CD4-positive, alpha-beta T cell treated with Interleukin-17A for 4 hours (primary cell): ENCODE measurements at regions not wholly inside any gene's neighbourhood (a gene's known extent, or its start where the extent isn't known, plus 50 kb on each side); places are given as distances from the start of the nearest gene placed in this dataset.

Experiments
- DNase-seq: peaks from one replicate; pipeline ENCODE4 v3.0.0-alpha.2; 2020; ENCODE audit warnings: mixed read lengths

DNA sequence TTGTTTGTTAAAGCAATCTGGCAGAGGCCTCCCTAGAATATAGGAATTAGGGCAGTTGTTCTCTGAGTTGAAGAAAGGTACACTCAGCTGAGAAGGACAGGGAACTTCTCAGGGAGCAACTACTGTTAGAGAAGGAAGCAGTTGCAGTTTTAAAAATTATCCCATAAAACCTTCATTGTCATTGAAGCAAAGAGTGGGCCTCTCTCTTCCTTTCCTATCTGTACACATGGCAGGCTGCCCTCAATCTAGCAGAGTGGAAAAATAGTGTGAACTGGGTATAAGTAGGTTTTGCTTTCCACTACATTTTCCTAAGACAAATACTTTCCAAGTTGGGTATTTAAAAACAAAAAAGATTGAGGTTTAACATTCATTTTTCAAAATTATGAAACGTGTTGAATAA, 236.7 kb upstream of the KLF14 start:
- DNase-seq: no peak

DNA sequence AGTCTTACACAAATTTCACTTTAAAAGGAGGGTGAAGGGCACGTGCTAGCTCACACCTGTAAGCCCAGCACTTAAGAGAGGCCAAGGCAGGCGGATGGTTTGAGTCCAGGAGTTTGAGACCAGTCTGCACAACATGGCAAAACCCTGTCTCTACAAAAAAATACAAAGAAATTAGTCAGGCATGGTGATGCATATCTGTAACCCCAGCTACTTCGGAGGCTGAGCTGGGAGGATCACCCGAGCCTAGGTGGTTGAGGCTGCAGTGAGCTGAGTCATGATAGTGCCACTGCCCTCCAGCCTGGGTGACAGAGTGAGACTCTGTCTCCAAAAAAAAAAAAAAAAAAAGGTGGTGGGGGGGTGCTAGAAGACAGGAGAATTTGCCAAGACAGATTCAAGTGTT, 237.3 kb upstream of the KLF14 start:
- DNase-seq: peak; percentile 57

DNA sequence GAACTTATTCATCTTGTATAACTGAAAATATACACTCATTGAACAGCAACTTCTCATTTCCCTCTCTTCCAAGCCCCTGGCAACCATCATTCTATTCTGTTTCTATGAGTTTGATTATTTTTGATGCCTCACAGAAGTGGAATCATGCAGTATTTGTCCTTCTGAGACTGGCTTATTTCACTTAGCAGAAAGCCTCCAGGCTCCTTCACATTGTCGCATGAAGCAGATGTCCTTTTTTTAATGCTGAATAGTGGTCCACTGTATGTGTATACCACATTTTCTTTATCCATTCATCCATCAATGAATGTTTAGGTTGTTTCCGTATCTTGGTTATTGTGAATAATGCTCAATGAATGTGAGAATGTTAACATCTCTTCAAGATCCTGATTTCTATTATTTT, 238.2 kb upstream of the KLF14 start:
- no peak for DNase-seq

DNA sequence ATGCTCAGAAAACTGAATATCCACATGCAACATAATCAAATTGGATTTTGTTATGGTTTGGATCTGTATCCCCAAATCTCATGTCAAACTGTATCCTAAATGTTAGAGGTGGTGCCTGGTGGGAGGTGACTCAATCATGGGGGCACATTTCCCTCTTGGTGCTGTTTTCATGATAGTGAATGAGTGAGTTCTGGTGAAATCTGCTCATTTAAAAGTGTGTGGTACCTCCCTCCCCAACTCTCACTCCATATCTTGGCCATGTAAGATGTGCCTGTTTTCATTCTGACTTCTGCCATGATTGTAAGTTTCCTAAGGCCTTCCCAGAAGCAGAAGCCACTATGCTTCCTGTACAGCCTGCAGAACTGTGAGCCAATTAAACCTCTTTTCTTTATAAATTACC, 239.6 kb upstream of the KLF14 start:
- no peak for DNase-seq

DNA sequence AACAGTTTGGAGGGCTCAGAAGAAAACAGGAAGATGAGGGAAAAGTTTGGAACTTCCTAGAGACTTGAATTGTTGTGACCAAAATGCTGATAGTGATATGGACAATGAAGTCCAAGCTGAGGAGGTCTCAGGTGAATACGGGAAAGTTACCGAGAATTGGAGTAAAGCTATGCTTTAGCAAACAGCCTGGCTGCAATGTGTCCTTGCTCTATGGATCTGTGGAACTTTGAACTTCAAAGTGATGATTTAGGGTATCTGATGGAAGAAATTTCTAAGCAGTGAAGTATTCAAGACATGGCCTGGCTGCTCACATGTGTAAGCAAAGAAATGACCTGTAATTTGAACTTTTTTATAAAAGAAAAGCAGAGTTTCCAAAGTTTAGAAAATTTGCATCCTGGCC, 240.2 kb upstream of the KLF14 start:
- DNase-seq: no peak

DNA sequence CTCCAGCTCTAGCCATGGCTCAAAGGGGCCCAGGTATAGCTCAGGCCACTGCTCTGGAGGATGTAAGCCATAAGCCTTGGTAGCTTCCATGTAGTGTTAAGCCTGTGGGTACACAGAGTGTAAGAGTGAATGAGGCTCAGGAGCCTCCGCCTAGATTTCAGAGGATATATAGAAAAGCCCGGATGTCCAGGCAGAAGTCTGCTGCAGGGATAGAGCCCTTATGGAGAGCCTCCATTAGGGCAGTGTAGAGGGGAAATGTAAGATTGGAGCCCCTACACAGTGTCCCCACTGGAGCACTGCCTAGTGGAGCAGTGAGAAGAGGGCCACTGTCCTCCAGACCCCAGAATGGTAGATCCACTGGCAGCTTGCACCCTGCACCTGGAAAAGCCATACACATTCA, 240.8 kb upstream of the KLF14 start:
- no peak for DNase-seq

DNA sequence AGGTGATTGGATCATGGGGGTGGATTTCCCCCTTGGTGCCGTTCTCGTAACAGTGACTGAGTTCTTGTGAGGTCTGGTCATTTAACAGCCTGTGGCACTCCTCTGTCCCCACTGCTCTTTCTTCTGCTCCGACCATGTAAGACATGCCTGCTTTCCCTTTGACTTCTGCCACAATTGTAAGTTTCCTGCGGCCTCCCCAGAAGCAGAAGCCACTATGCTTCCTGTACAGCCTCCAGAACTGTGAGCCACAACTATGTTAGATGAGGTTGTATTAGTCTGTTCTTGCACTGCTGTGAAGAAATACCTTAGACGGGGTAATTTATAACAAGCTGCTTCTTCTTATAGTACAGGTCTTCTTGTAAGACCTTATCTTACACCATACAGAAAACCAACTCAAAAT, 241.7 kb upstream of the KLF14 start:
- DNase-seq: no peak

DNA sequence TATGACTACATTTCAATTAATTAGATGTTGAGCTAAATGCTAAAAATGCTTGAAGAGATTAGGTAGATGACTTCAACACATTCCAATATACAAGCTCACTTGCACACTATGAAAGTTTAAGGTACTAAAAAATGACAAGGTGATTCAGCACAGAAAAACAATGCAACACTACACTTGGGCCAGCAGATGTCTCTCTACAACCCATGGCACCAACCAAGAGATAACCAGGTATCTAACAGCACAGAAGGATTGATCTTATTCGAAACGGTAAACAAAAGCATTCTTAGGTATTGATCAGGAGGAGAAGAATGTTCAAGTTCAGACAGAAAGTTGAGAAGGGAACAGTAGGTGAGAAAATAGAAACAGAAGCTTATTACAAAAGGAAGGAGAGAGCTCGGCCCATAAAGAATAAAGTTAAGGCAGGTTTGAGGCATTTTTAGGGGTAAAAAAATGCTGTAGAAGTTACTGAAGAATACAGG, 248.2 kb upstream of the KLF14 start:
- DNase-seq: peak; percentile 35

DNA sequence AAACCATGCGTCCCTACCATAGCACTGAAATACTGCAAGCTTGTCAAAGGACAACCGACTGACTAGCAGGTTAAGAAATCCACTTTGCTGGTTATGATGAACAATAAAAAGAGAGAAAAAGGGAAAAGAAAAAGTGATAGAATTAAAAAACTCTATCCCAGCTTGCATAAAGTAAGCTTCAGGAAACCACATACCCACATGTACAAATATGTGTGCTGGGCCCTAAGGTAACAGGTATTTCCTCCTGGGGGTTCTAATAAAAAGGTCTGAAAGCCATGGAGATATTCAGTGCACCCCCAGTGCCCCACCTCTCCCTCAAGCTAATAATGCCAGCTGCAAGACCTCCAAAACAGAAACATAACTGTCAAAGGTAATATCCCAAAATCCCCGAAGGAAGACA, 248.6 kb upstream of the KLF14 start:
- DNase-seq: no peak

DNA sequence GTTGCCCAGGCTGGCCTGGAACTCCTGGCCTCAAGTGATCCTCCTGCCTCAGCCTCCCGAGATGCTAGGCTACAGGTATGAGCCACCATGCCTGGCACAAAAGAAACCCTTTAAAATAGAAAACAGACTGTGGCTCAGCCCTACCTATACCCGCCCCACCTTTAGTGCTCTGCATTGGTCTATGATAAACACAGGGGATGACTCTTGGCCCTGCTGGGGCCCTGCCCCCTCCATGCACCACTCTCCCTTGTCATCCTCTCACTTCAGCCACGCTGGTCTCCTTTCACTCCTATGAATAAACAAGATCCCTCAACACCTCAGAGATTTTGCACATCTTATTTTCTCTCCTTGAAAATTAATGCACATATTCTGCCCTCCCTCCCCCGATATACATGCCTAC, 251.4 kb upstream of the KLF14 start:
- DNase-seq: peak; percentile 27

DNA sequence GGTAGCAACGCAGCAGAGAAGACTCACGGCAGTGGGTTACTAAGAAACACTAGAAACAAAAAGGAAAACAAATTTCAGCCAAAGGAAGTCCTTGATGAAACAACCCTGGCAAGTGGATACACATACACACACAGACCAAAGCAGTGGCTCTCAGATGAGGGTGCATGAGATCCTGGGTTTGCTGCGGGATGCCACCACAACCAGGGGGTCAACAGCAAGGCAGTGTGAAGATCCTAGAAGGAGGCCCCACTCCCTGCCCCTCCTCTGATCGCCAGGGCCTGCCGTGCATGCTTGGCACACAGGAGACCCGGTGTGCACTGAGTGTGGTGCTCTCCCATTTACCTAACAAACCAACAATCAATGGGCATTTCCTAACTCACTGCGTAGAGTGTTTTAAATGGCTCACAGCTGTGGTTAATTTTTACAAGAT, 252.3 kb upstream of the KLF14 start:
- no peak for DNase-seq

DNA sequence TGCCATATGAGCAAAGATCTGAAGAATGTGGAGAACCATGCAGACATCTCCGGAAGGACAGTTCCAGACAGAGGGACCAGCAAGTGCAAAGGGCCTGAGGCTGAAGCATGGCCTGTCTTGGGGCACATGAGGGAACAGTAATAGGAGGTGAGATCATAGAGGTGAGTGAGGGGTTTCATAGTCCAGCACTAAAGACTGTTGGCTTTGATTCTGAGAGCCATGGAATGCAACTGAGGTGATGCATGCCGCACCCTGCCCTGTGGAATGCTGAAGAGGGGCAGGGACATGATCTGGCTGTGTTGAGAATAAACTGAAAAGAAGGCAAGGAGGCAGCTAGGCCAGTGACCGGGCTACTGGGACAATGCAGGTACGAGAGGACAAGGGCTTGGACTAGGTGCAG, 253.1 kb upstream of the KLF14 start:
- no peak for DNase-seq

DNA sequence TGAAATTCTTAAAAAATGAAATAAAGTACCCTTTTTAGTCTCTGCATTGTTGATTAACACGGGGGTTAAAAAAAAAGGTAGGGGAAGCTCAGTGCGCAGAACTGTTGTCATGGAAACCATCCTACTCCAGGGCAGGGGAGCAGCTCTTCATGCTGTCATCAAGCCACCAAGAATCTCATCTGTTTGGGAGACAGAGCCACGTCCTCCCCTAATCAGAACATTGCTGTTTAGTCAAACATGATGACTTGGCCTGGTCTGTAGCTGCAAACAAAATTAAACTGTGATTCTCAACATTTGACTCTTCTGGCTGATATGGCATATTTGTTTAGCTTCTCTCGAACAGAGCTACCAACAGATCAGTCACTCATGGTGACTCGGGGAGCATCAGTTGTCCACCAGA, 254.4 kb upstream of the KLF14 start:
- peak; percentile 47 for DNase-seq

DNA sequence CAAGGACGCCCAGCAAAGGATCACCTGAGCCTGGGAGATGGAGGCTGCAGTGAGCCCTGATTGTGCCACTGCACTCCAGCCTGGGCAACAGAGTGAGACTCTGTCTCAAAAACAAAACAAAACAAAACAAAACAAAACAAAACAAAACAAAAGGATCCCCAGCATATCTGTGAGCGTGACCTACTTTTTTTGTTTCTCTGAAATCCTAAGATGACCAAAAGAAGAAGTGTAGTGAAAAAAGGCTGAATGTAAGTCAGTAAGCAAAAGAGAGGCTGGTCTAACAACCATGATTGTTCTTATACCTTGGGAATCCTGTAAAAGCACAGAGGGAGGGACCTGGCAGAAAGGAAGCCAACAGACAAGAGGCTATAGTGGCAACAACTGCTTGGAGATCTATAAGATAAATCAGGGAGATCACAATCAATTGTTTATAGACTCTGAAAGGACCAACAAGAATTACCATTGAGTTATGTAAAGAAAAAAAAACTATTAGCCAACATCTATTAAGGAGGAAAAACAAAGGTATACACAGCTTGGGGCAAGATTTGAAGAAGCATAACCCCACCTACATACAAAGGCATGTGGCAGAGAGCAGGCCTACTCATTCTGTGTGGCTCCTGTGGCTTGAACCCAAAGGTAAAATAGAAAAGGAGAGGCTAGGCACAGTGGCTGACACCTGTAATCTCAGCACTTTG, 255.2 kb upstream of the KLF14 start:
- no peak for DNase-seq

DNA sequence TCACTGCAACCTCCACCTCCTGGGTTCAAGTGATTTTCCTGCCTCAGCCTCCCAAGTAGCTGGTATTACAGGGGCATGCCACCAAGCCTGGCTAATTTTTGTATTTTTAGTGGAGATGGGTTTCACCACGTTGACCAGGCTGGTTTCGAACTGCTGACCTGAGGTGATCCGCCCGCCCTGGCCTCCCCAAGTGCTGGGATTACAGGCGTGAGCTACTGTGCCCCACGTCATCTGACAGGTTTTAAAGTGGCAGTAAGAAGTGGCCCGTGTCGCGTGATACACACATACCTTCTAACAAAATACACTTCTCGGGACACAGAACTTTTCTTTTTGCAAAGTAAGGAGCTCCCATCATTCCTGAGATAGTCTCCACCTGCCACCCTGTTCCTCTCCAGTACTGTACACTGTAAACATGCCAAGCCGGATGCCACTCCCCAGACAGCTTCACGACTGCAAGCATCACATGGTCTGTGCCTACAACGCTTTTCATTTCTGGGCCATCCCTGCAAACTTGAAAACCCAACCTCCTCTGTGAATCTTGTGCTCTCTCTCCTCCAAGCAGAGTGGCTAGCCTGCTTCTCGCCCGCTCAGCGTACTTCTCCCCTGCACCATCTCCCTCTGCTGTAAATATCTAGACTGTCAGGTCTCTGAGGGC, 256.3 kb upstream of the KLF14 start:
- peak; percentile 54 for DNase-seq

DNA sequence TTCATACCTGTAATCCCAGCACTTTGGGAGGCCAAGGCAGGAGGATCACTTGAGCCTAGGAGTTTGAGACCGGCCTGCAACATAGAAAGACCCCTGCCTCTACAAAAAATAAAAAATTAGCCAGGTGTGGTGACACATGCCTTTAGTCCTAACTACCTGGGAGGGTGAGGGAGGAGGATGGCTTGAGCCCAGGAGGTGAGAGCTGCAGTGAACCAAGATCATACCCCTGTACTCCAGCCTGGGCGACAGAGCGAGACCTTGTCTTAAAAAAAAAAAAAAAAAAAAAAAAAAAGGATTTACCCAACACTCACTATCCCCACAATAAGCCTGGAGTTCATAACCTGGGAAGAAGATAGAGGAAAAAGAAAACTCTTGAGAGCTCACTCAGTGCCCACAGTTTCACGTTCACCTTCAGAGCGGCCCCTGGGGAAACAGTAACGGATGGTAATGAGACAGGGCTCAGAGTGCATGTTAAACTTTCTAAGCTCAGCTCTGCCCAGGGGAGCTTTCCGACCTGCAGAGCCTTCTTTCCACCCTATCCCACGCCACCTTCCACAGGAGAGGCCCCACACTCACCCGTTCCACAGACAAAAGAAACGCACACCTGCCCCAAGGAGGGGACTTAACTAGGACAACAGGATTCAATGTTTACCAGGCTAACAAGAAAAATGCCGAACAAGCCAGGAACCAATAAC, 259.8 kb upstream of the KLF14 start:
- DNase-seq: no peak

DNA sequence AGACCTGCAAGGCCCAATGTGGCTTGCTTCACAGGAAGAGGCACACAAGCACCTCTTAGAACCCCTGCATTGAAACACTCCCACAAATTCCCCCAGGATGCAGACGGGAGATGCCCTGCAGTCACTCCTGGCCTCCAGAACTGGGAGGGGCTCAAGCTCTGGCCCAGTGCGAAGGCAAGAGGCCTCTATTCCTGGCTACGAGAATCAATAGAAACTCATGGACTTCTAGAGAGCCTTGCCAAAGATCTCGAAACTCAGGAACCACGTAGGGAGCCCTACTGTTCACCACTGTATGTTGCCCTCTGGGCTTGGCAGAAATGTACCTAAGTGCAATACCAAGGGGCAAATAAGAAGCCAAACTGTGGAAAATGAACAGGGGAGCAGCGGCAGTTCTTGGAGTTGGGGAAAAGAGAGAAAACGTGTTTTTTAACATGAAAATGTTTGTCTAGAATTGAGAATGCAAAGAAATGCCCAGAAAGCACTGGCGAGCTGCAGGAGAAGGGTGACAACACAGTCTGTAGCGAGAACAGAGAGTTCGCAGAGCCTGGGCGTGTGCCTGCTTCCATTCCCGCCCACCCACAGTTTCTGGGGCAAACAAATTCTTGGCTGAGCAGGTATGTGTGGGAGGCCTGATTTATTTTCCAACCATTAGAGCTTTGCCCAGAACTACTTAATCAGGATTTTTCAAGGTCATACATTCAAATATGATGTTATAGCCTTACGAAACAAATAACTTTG, 260.5 kb upstream of the KLF14 start:
- DNase-seq: no peak

DNA sequence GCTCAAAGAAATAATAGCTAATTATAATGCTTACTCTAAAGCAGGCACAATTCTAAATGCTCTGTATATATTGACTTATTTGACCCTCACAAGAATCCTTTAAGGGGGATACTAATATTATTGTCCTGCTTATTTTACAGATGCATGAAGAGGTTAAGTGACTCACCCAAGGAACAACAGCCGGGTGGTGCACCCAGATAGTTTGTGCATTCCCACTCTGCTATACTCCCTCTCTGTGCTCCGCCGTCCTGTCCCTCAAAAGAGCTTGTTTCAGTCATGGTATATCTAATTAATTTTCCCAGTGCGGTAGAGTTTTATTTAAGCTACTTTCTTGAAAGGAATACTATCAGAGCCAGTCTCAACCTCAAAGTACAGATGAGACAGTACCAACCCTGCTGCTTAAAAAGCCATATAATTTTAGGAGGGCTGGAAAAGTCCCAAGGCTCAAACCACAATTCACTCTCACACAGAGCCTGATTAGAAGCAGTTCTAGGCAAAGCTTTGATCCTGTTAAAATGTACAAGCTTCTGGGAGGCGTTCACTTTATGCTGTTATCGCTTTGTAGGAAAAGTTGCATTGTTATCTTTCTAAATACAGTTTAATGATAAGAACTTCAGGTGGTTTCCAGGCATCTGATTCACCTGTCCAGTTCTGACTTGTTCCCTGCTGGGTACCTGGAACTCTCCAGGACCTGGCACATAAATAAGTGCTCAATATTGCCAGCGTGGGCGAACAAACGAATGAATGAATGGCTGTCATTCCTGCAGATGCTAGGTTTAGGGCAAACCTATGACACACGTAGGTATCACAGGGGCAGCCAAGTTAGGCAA, 261.5 kb upstream of the KLF14 start:
- DNase-seq: no peak

DNA sequence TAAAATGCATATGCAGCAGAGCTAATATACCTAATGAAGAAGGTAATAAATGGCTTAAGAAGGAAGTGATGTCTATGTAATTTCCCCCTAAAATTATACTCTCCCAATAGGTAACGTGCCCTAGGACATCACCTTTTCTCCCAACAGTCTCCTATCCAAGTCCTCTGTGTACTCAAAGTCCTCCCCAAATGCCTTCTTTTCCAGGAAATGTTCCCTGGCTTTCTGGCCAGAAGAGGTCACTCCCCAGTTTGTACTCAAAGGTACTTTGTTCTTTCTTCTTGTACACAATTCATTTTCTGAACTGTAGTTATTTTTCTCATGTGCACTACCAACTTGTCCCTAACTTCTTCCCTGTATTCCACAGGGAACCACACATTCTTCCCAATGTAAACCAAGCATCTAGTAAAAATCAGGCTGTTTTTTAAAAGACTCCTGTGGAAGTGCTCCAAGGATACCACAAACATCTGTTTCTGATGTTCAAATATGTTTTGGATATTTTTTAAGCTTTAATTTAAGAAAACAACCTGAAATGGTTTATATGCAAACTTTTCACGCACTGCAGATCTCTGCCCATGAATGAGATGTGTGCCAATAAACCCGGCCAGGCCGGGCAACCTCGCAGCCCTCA, 262.3 kb upstream of the KLF14 start:
- DNase-seq: no peak

DNA sequence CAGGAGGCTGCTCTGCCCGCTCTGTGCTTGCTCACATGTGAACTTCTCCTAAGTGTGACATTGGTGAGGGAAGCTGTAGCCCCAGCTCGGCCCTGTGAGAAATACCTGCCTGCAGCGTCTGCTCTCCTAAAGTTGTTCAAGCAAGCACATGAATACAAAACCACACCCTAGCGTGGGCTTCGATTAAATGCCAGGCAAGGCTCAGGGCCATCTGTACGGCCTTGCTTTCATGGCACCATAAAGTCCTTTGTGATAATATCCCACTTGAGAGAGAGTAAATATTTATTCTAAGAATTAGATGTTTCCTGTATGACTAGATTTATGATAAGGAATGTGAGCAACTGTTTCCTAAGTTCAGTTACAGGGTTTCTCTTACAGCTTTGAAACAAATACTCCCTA, 262.8 kb upstream of the KLF14 start:
- DNase-seq: peak; percentile 40

DNA sequence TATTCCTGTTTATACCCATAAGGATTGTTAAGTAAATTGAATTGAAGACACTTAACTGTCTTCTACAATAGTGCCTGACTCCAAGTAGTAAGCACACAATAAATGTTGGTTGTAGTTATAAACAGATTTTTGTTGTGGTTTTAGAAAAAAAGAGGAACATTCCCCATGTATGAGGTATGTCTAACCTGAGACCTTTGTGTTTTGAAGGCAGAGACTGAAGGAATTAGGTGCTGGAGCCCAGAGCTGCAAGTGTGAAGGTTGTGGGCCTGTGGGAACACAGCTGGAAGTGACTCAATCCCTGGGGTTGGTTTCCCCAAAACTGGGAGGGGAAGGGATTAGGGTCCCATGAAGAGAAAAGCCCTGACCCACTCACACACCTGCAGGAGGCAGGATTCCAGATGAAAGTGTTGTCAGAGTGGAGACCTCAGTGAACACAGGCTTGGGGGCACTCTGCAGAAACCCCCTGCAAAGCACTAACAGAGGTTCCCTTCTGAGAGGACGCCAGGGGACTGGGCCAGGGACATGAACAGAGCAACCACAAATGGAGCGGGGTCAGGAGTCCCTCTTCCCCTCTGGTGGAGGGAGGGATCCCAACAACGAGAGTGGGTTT, 265.1 kb upstream of the KLF14 start:
- DNase-seq: no peak

DNA sequence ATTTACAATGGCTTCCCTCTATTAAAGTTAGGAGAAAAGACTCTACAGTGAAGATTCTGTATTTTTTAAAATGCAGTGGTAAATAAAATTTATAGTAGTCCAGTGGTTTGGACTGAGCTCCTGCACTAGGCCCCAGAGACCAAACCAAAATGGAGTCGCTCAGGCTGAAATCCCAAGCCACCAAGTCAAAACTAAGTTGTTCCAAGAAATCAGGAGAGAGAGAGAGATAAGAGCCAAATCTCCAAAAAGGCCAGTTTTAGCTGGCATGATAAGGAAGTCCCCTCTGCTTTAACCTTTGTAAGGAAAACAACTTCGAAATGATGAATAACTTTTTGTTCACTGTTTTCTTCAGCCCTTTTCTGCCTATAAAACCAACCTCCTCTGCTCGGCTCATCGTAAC, 265.9 kb upstream of the KLF14 start:
- DNase-seq: no peak
